Loucy (cell line): ENCODE measurements at regions not wholly inside any gene's neighbourhood (a gene's known extent, or its start where the extent isn't known, plus 50 kb on each side); places are given as distances from the start of the nearest gene placed in this dataset.

Experiments used
- EZH2phosphoT487 ChIP-seq: fragments of 200-600 bp; IDR thresholded peaks from 2 replicates; pipeline ENCODE4 v1.6.1; 2018; ENCODE audit warnings: antibody characterized with exemption, mild to moderate bottlenecking, moderate library complexity, borderline replicate concordance
- TF ChIP-seq, protein P1 (sequence below): fragments of 200-600 bp; sonication (generic); conservative IDR thresholded peaks from 2 replicates; pipeline ENCODE4 v1.5.1; 2014; ENCODE audit warnings: mild to moderate bottlenecking, antibody characterized with exemption, low read length

DNA sequence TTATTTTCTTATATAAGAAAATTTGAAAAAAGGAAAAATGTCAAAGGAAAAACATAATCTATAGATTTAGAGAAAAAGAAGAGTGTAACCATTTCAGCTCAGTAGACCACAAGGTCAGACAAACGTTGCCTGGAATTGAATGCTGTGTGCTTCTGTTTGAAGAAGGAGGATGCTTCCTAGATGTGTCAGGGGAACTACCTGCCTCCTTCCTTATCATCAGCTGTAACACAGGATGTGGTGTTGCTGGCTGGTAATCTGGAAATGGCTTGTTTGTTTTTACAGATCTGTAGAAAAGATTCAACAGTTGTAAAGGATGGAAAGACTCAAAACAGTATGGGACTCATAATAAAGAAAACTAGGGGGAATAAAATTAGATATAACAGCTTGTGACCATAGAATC is 160.7 kb upstream of the MEF2C start:
- TF ChIP-seq, protein P1, sequence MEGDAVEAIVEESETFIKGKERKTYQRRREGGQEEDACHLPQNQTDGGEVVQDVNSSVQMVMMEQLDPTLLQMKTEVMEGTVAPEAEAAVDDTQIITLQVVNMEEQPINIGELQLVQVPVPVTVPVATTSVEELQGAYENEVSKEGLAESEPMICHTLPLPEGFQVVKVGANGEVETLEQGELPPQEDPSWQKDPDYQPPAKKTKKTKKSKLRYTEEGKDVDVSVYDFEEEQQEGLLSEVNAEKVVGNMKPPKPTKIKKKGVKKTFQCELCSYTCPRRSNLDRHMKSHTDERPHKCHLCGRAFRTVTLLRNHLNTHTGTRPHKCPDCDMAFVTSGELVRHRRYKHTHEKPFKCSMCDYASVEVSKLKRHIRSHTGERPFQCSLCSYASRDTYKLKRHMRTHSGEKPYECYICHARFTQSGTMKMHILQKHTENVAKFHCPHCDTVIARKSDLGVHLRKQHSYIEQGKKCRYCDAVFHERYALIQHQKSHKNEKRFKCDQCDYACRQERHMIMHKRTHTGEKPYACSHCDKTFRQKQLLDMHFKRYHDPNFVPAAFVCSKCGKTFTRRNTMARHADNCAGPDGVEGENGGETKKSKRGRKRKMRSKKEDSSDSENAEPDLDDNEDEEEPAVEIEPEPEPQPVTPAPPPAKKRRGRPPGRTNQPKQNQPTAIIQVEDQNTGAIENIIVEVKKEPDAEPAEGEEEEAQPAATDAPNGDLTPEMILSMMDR, result no peak
- no peak for TF ChIP-seq EZH2phosphoT487
